Vagina (tissue), 2 donors: ENCODE measurements at regions not wholly inside any gene's neighbourhood (a gene's known extent, or its start where the extent isn't known, plus 50 kb on each side); places are given as distances from the start of the nearest gene placed in this dataset.

Experiments used
- CTCF ChIP-seq, 3 experiments: fragments of 450-650 bp in 2 of 3; fragments of 200-600 bp in 1 of 3; sonication (generic) in 1 of 3; IDR thresholded peaks; one replicate each; pipeline ENCODE4 v1.5.1; 2017 to 2019; ENCODE audit warnings: antibody characterized with exemption in 3 of 3, mild to moderate bottlenecking in 2 of 3, moderate library complexity in 2 of 3
- POLR2A ChIP-seq, 2 donors: fragments of 450-650 bp; IDR thresholded peaks; one replicate each; pipeline ENCODE4 v1.6.1; 2017; ENCODE audit warnings: antibody characterized with exemption in 2 of 2, mild to moderate bottlenecking in 2 of 2, moderate library complexity in 2 of 2
- POLR2AphosphoS5 ChIP-seq, 2 donors: sonication (generic); formaldehyde crosslinking; IDR thresholded peaks; one replicate each; pipeline ENCODE4 v1.9.0; 2017; ENCODE audit warnings: antibody characterized with exemption in 2 of 2, mild to moderate bottlenecking in 2 of 2, low read depth in 1 of 2; ENCODE audit not compliant: insufficient read depth in 1 of 2

GRCh38 chr12:13339091-13339490 is 142.6 kb downstream of the EMP1 start:
- TF ChIP-seq POLR2A (IDR thresholded peaks at IDR 0.05): no peak
- TF ChIP-seq CTCF (IDR thresholded peaks at IDR 0.05): no peak
- no peak for TF ChIP-seq POLR2AphosphoS5 (IDR thresholded peaks at IDR 0.05; ENCODE audit: insufficient read depth in 1 of 2, low read depth in 1 of 2)
